GM18870 (cell line): ENCODE measurements at regions not wholly inside any gene's neighbourhood (a gene's known extent, or its start where the extent isn't known, plus 50 kb on each side); places are given as distances from the start of the nearest gene placed in this dataset.

ENCODE experiments used
- ATAC-seq: cut with Tn5 transposase; IDR thresholded peaks from one replicate; pipeline ENCODE4 v1.9.1; 2021; ENCODE audit warnings: moderate library complexity; ENCODE audit not compliant: unreplicated experiment

GRCh38 chr5:143476601-143477211 lies 73.2 kb upstream of the NR3C1 start:
- no peak for ATAC-seq

GRCh38 chr5:143474616-143475015 lies 71.1 kb upstream of the NR3C1 start:
- no peak for ATAC-seq

GRCh38 chr5:143473481-143473880 lies 70.0 kb upstream of the NR3C1 start:
- no peak for ATAC-seq

GRCh38 chr5:143472576-143472975 lies 69.1 kb upstream of the NR3C1 start:
- no peak for ATAC-seq

- ATAC-seq, result no peak
These were observed 68.4 kb upstream of the NR3C1 start for GRCh38 chr5:143471666-143472464.

- no peak for ATAC-seq
These were observed 67.6 kb upstream of the NR3C1 start for GRCh38 chr5:143471041-143471509.

GRCh38 chr5:143470120-143470519 lies 66.6 kb upstream of the NR3C1 start:
- no peak for ATAC-seq

- ATAC-seq, result no peak
These were observed 65.6 kb upstream of the NR3C1 start for GRCh38 chr5:143469125-143469524.

- no peak for ATAC-seq
These were observed 63.1 kb upstream of the NR3C1 start for GRCh38 chr5:143466632-143467031.

- no peak for ATAC-seq
These were observed 61.4 kb upstream of the NR3C1 start for GRCh38 chr5:143464723-143465490.

GRCh38 chr5:143462431-143462830 lies 58.9 kb upstream of the NR3C1 start:
- no peak for ATAC-seq

GRCh38 chr5:143459433-143459832 lies 55.9 kb upstream of the NR3C1 start:
- no peak for ATAC-seq

- no peak for ATAC-seq
These were observed 53.6 kb upstream of the NR3C1 start for GRCh38 chr5:143456952-143457547.

GRCh38 chr5:143454936-143455516 lies 51.5 kb upstream of the NR3C1 start:
- no peak for ATAC-seq

- ATAC-seq, result no peak
These were observed 50.2 kb upstream of the NR3C1 start for GRCh38 chr5:143453720-143454119.
